ENCODE measurements at regions not wholly inside any gene's neighbourhood (a gene's known extent, or its start where the extent isn't known, plus 50 kb on each side); places are given as distances from the start of the nearest gene placed in this dataset.
A peak's percentile ranks its signal among the peaks of the same experiment; 100 is the strongest.
"Not testable (repeated sequence)": the region's sequence is repeated elsewhere in the genome, so short reads cannot be mapped to it uniquely, and the experiment has no call there.

GRCh38 chrX:138923805-138924204 is 212.3 kb upstream of the FGF13 start:
- ATAC-seq: no peak

GRCh38 chrX:138921031-138921430 is 209.5 kb upstream of the FGF13 start:
- no peak for ATAC-seq

- ATAC-seq: no peak
These were observed 206.3 kb upstream of the FGF13 start for GRCh38 chrX:138917781-138918180.

GRCh38 chrX:138914767-138915166 is 203.2 kb upstream of the FGF13 start:
- no peak for ATAC-seq

- ATAC-seq: peak; percentile 53
These were observed 197.1 kb upstream of the FGF13 start for GRCh38 chrX:138908577-138908976.

- ATAC-seq: no peak
These were observed 186.3 kb upstream of the FGF13 start for GRCh38 chrX:138897621-138898492.

- ATAC-seq: no peak
These were observed 179.0 kb upstream of the FGF13 start for GRCh38 chrX:138890491-138890890.

GRCh38 chrX:138889149-138889548 is 177.6 kb upstream of the FGF13 start:
- no peak for ATAC-seq

GRCh38 chrX:138886769-138887168 is 175.3 kb upstream of the FGF13 start:
- peak; percentile 92 for ATAC-seq

- no peak for ATAC-seq
These were observed 174.4 kb upstream of the FGF13 start for GRCh38 chrX:138885886-138886285.

- not testable (repeated sequence) for ATAC-seq
These were observed 168.8 kb upstream of the FGF13 start for GRCh38 chrX:138880293-138880692.

- peak; percentile 88 for ATAC-seq
These were observed 166.2 kb upstream of the FGF13 start for GRCh38 chrX:138877746-138878145.

GRCh38 chrX:138875472-138875871 is 164.0 kb upstream of the FGF13 start:
- ATAC-seq: peak; percentile 59

- ATAC-seq: no peak
These were observed 162.9 kb upstream of the FGF13 start for GRCh38 chrX:138874271-138874935.

GRCh38 chrX:138873640-138874039 is 162.1 kb upstream of the FGF13 start:
- not testable (repeated sequence) for ATAC-seq

- no peak for ATAC-seq
These were observed 161.0 kb upstream of the FGF13 start for GRCh38 chrX:138872537-138872936.

- no peak for ATAC-seq
These were observed 160.2 kb upstream of the FGF13 start for GRCh38 chrX:138871739-138872138.

- no peak for ATAC-seq
These were observed 155.1 kb upstream of the FGF13 start for GRCh38 chrX:138866643-138867042.

GRCh38 chrX:138865093-138865649 is 153.7 kb upstream of the FGF13 start:
- ATAC-seq: no peak

- ATAC-seq: no peak
These were observed 147.9 kb upstream of the FGF13 start for GRCh38 chrX:138859421-138859820.

- ATAC-seq: no peak
These were observed 147.4 kb upstream of the FGF13 start for GRCh38 chrX:138858951-138859350.

GRCh38 chrX:138858438-138858837 is 146.9 kb upstream of the FGF13 start:
- ATAC-seq: peak; percentile 86

- ATAC-seq: peak; percentile 47
These were observed 145.5 kb upstream of the FGF13 start for GRCh38 chrX:138856881-138857604.

Measured in esophagus mucosa (tissue), 1 donor.